ENCODE measurements at regions not wholly inside any gene's neighbourhood (a gene's known extent, or its start where the extent isn't known, plus 50 kb on each side); places are given as distances from the start of the nearest gene placed in this dataset.

- TF ChIP-seq CTCF (IDR thresholded peaks at IDR 0.05; ENCODE audit: low read depth, low read length, poor library complexity, severe bottlenecking) (no peak), EZH2phosphoT487 (IDR thresholded peaks at IDR 0.05; ENCODE audit: borderline replicate concordance, low read length) (no peak)
Measured at GRCh38 chr3:95521396-95521795, 1293.0 kb upstream of the EPHA6 start.

Data from DOHH2 (cell line).